SK-N-SH treated with all-trans-retinoic acid at 6 μM for 48 hours (cell line): ENCODE measurements at regions not wholly inside any gene's neighbourhood (a gene's known extent, or its start where the extent isn't known, plus 50 kb on each side); places are given as distances from the start of the nearest gene placed in this dataset.

Source experiments
- ATAC-seq: fragments of 200-7000 bp; cut with Tn5 transposase; 3 replicates; pipeline ENCODE4 v1.9.1; 2020; ENCODE audit warnings: mild to moderate bottlenecking, moderate library complexity
- ARNTL ChIP-seq: fragments of 450-650 bp; formaldehyde crosslinking; IDR thresholded peaks from 2 replicates; pipeline ENCODE4 v1.5.0; 2020; ENCODE audit warnings: low read depth, mild to moderate bottlenecking, moderate library complexity, borderline replicate concordance
- BACH2 ChIP-seq: fragments of 250-450 bp; sonication (Bioruptor Pico); IDR thresholded peaks from 2 replicates; pipeline ENCODE4 v1.9.0; 2021; ENCODE audit warnings: mild to moderate bottlenecking, borderline replicate concordance
- CSDC2 ChIP-seq: fragments of 250-450 bp; sonication (Bioruptor Pico); IDR thresholded peaks from 2 replicates; pipeline ENCODE4 v1.5.0; 2020; ENCODE audit warnings: mild to moderate bottlenecking, moderate library complexity
- ESRRG ChIP-seq: fragments of 250-450 bp; sonication (Bioruptor Pico); IDR thresholded peaks from 2 replicates; pipeline ENCODE4 v1.6.1; 2021; ENCODE audit warnings: mild to moderate bottlenecking
- GLIS3 ChIP-seq: fragments of 250-450 bp; sonication (Bioruptor Pico); IDR thresholded peaks from 2 replicates; pipeline ENCODE4 v1.5.0; 2020; ENCODE audit warnings: mild to moderate bottlenecking, moderate library complexity
- ISL1 ChIP-seq: fragments of 250-450 bp; sonication (Bioruptor Pico); IDR thresholded peaks from 2 replicates; pipeline ENCODE4 v2.1.2; 2022; ENCODE audit warnings: mild to moderate bottlenecking, moderate library complexity
- OSR1 ChIP-seq: fragments of 250-450 bp; sonication (Bioruptor Pico); IDR thresholded peaks from 2 replicates; pipeline ENCODE4 v1.8.0; 2022; ENCODE audit warnings: moderate library complexity, mild to moderate bottlenecking, inconsistent platforms
- POU6F1 ChIP-seq: fragments of 250-450 bp; sonication (Bioruptor Pico); IDR thresholded peaks from 2 replicates; pipeline ENCODE4 v1.8.0; 2021; ENCODE audit warnings: low read depth, mild to moderate bottlenecking, moderate library complexity, borderline replicate concordance
- PPARA ChIP-seq: fragments of 250-450 bp; sonication (Bioruptor Pico); IDR thresholded peaks from 2 replicates; pipeline ENCODE4 v1.5.0; 2020; ENCODE audit warnings: mild to moderate bottlenecking, borderline replicate concordance
- RARB ChIP-seq: fragments of 250-450 bp; sonication (Bioruptor Pico); IDR thresholded peaks from 2 replicates; pipeline ENCODE4 v1.8.0; 2021; ENCODE audit warnings: mild to moderate bottlenecking, moderate library complexity
- SNAI2 ChIP-seq: fragments of 250-450 bp; sonication (Bioruptor Pico); IDR thresholded peaks from 2 replicates; pipeline ENCODE4 v1.5.0; 2020; ENCODE audit warnings: mild to moderate bottlenecking, moderate library complexity
- TCF4 ChIP-seq: fragments of 250-450 bp; sonication (Bioruptor Pico); IDR thresholded peaks from 2 replicates; pipeline ENCODE4 v1.8.0; 2021; ENCODE audit warnings: mild to moderate bottlenecking, moderate library complexity, borderline replicate concordance
- TOX ChIP-seq: fragments of 250-450 bp; sonication (Bioruptor Pico); IDR thresholded peaks from 2 replicates; pipeline ENCODE4 v1.8.0; 2021; ENCODE audit warnings: mild to moderate bottlenecking, moderate library complexity, borderline replicate concordance
- ZC3H10 ChIP-seq: fragments of 250-450 bp; sonication (Bioruptor Pico); IDR thresholded peaks from 2 replicates; pipeline ENCODE4 v1.5.1; 2021; ENCODE audit warnings: mild to moderate bottlenecking, moderate library complexity
- ZFP3 ChIP-seq: fragments of 250-450 bp; sonication (Bioruptor Pico); IDR thresholded peaks from 2 replicates; pipeline ENCODE4 v1.5.0; 2020; ENCODE audit warnings: mild to moderate bottlenecking, moderate library complexity
- ZFP30 ChIP-seq: fragments of 450-650 bp; formaldehyde crosslinking; IDR thresholded peaks from 2 replicates; pipeline ENCODE4 v1.5.0; 2022; ENCODE audit warnings: mild to moderate bottlenecking, moderate library complexity
- ZNF565 ChIP-seq: fragments of 450-650 bp; formaldehyde crosslinking; conservative IDR thresholded peaks from 2 replicates; pipeline ENCODE4 v1.5.0; 2020; ENCODE audit warnings: low read depth, mild to moderate bottlenecking, moderate library complexity
- ZNF70 ChIP-seq: fragments of 450-650 bp; formaldehyde crosslinking; IDR thresholded peaks from 2 replicates; pipeline ENCODE4 v1.5.0; 2020; ENCODE audit warnings: mild to moderate bottlenecking, moderate library complexity
- ZNF8 ChIP-seq: fragments of 450-650 bp; formaldehyde crosslinking; IDR thresholded peaks from 2 replicates; pipeline ENCODE4 v1.5.0; 2020; ENCODE audit warnings: mild to moderate bottlenecking, moderate library complexity
- TF ChIP-seq, protein P1 (sequence below): fragments of 250-450 bp; sonication (Bioruptor Pico); IDR thresholded peaks from 2 replicates; pipeline ENCODE4 v1.5.1; 2021; ENCODE audit warnings: mild to moderate bottlenecking, moderate library complexity
- TF ChIP-seq, protein P2 (sequence below): fragments of 250-450 bp; sonication (Bioruptor Pico); IDR thresholded peaks from 2 replicates; pipeline ENCODE4 v1.8.0; 2020; ENCODE audit warnings: mild to moderate bottlenecking, moderate library complexity, borderline replicate concordance
- TF ChIP-seq, protein P3 (sequence below): fragments of 250-450 bp; sonication (Bioruptor Pico); IDR thresholded peaks from 2 replicates; pipeline ENCODE4 v1.5.0; 2020; ENCODE audit warnings: mild to moderate bottlenecking, moderate library complexity
- TF ChIP-seq, protein P4 (sequence below): fragments of 250-450 bp; sonication (Bioruptor Pico); IDR thresholded peaks from 2 replicates; pipeline ENCODE4 v1.5.1; 2020; ENCODE audit warnings: low read depth, mild to moderate bottlenecking, moderate library complexity

DNA sequence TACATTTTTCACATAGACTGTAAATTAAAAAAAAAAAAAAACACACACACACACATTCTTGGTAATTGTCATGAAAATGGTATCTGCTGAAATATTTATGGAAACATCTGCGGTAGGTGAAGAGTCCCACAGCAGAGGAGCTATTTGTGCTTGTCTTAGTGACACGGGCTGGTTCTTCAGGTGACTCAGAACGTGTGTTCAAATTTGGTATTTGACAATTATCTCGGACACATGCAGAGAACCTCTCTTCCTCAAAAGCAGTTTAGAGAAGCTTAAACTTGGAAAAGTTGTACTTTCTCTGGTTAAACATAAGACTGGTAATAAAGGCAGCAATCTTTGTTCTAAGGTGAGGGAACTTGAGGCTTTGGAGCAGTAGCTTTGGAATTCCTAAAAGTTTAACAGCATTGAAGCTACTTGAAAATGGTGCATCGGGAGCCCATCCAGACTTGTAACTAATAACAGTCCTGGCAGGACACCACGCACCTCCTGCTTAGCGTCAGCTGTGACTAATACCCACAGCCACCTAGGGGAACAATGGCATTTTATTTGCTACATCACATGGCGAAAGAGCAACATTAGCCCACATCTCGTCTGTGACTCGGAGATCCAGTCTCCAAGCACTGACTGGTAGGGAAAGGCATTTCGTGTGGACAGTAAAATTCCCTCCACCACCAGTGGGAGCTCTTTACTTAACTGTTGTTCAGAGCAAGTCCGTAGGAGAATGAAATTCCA is 1505.1 kb upstream of the SLC10A2 start:
- TF ChIP-seq TCF4 (CRISPR knock-in tag) (no peak), ZNF565 (no peak), ZFP3 (CRISPR knock-in tag) (0 out of 2 replicates have a peak, but pooled peaks have one; percentile 54), BACH2 (CRISPR knock-in tag) (no peak), TOX (CRISPR knock-in tag) (no peak), RARB (CRISPR knock-in tag) (no peak), ISL1 (CRISPR knock-in tag) (peak; percentile 39), OSR1 (CRISPR knock-in tag) (no peak), ZFP30 (CRISPR knock-in tag) (no peak), ARNTL (no peak), ESRRG (CRISPR knock-in tag) (no peak), ZNF70 (CRISPR knock-in tag) (no peak), ZC3H10 (no peak), CSDC2 (no peak), PPARA (no peak), GLIS3 (CRISPR knock-in tag) (no peak), POU6F1 (0 out of 2 replicates have a peak, but pooled peaks have one; percentile 16), SNAI2 (CRISPR knock-in tag) (no peak), ZNF8 (no peak)
- TF ChIP-seq, protein P1, sequence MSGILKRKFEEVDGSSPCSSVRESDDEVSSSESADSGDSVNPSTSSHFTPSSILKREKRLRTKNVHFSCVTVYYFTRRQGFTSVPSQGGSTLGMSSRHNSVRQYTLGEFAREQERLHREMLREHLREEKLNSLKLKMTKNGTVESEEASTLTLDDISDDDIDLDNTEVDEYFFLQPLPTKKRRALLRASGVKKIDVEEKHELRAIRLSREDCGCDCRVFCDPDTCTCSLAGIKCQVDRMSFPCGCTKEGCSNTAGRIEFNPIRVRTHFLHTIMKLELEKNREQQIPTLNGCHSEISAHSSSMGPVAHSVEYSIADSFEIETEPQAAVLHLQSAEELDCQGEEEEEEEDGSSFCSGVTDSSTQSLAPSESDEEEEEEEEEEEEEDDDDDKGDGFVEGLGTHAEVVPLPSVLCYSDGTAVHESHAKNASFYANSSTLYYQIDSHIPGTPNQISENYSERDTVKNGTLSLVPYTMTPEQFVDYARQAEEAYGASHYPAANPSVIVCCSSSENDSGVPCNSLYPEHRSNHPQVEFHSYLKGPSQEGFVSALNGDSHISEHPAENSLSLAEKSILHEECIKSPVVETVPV (CRISPR knock-in tag) = no peak
- TF ChIP-seq, protein P2, sequence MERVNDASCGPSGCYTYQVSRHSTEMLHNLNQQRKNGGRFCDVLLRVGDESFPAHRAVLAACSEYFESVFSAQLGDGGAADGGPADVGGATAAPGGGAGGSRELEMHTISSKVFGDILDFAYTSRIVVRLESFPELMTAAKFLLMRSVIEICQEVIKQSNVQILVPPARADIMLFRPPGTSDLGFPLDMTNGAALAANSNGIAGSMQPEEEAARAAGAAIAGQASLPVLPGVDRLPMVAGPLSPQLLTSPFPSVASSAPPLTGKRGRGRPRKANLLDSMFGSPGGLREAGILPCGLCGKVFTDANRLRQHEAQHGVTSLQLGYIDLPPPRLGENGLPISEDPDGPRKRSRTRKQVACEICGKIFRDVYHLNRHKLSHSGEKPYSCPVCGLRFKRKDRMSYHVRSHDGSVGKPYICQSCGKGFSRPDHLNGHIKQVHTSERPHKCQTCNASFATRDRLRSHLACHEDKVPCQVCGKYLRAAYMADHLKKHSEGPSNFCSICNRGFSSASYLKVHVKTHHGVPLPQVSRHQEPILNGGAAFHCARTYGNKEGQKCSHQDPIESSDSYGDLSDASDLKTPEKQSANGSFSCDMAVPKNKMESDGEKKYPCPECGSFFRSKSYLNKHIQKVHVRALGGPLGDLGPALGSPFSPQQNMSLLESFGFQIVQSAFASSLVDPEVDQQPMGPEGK (CRISPR knock-in tag) = no peak
- TF ChIP-seq, protein P3, sequence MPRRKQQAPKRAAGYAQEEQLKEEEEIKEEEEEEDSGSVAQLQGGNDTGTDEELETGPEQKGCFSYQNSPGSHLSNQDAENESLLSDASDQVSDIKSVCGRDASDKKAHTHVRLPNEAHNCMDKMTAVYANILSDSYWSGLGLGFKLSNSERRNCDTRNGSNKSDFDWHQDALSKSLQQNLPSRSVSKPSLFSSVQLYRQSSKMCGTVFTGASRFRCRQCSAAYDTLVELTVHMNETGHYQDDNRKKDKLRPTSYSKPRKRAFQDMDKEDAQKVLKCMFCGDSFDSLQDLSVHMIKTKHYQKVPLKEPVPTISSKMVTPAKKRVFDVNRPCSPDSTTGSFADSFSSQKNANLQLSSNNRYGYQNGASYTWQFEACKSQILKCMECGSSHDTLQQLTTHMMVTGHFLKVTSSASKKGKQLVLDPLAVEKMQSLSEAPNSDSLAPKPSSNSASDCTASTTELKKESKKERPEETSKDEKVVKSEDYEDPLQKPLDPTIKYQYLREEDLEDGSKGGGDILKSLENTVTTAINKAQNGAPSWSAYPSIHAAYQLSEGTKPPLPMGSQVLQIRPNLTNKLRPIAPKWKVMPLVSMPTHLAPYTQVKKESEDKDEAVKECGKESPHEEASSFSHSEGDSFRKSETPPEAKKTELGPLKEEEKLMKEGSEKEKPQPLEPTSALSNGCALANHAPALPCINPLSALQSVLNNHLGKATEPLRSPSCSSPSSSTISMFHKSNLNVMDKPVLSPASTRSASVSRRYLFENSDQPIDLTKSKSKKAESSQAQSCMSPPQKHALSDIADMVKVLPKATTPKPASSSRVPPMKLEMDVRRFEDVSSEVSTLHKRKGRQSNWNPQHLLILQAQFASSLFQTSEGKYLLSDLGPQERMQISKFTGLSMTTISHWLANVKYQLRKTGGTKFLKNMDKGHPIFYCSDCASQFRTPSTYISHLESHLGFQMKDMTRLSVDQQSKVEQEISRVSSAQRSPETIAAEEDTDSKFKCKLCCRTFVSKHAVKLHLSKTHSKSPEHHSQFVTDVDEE (CRISPR knock-in tag) = no peak
- TF ChIP-seq, protein P4, sequence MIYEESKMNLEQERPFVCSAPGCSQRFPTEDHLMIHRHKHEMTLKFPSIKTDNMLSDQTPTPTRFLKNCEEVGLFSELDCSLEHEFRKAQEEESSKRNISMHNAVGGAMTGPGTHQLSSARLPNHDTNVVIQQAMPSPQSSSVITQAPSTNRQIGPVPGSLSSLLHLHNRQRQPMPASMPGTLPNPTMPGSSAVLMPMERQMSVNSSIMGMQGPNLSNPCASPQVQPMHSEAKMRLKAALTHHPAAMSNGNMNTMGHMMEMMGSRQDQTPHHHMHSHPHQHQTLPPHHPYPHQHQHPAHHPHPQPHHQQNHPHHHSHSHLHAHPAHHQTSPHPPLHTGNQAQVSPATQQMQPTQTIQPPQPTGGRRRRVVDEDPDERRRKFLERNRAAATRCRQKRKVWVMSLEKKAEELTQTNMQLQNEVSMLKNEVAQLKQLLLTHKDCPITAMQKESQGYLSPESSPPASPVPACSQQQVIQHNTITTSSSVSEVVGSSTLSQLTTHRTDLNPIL (CRISPR knock-in tag) = no peak
- ATAC-seq = peak; percentile 98

DNA sequence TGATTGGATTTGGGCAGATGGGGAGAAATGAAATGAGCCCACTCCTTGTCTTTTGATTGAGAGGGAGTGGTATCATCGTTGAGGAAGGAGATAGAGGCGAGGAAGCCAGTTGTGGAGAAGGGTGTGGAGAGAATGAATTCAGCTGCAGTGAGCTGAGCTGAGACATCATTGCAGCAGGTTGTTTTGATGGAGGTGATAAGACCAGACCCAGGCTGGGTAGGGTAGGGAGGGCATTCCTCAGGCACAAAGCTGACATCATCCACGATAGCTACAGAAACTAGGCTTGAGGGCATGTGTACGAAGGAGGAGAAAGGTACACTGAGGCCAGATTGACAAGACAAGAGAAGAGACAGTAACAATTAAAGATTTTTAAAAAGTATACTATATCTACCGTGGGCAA is 1500.9 kb upstream of the SLC10A2 start:
- ATAC-seq = no peak
- no peak for TF ChIP-seq GLIS3 (CRISPR knock-in tag)
- no peak for TF ChIP-seq ISL1 (CRISPR knock-in tag)
- TF ChIP-seq ZC3H10 = no peak
- TF ChIP-seq, protein P3 (CRISPR knock-in tag) = no peak
- no peak for TF ChIP-seq CSDC2
- no peak for TF ChIP-seq ZNF565
- TF ChIP-seq POU6F1 = no peak
- TF ChIP-seq, protein P4 (CRISPR knock-in tag) = no peak
- TF ChIP-seq RARB (CRISPR knock-in tag) = no peak
- no peak for TF ChIP-seq BACH2 (CRISPR knock-in tag)
- TF ChIP-seq PPARA = no peak
- TF ChIP-seq ARNTL = no peak
- TF ChIP-seq ZFP3 (CRISPR knock-in tag) = no peak
- no peak for TF ChIP-seq OSR1 (CRISPR knock-in tag)
